Natural killer cell (primary cell): ENCODE measurements at regions not wholly inside any gene's neighbourhood (a gene's known extent, or its start where the extent isn't known, plus 50 kb on each side); places are given as distances from the start of the nearest gene placed in this dataset.

ENCODE experiments used
- ATAC-seq, 3 donors: fragments of 150-1000 bp in 2 of 3; fragments of 200-7000 bp in 1 of 3; cut with Tn5 transposase; 1 replicate in 1 of 3; 2 replicates in 2 of 3; pipeline ENCODE4 v1.10.0; 2021; ENCODE audit warnings: mild to moderate bottlenecking in 2 of 3, moderate library complexity in 2 of 3
- DNase-seq, 2 donors: peaks; one replicate each; pipeline versions ENCODE4 v3.0.0 to v3.0.0-alpha.2; 2013 to 2021; ENCODE audit warnings: mixed read lengths in 1 of 2
- H3K27ac ChIP-seq: one replicate; pipeline ENCODE4 v1.5.1; 2013; ENCODE audit warnings: mild to moderate bottlenecking, low read length
- H3K27me3 ChIP-seq: one replicate; pipeline ENCODE4 v1.6.1; 2013; ENCODE audit warnings: low read length; ENCODE audit not compliant: control insufficient read depth, insufficient read depth
- H3K36me3 ChIP-seq: one replicate; pipeline ENCODE4 v1.6.1; 2013; ENCODE audit warnings: low read length; ENCODE audit not compliant: control insufficient read depth, insufficient read depth
- H3K4me1 ChIP-seq: one replicate; pipeline ENCODE4 v1.6.1; 2013; ENCODE audit warnings: low read length; ENCODE audit not compliant: control insufficient read depth, insufficient read depth
- H3K4me3 ChIP-seq: one replicate; pipeline ENCODE4 v1.5.1; 2013; ENCODE audit warnings: low read length
- H3K9me3 ChIP-seq: one replicate; pipeline ENCODE4 v1.6.1; 2013; ENCODE audit warnings: low read length; ENCODE audit not compliant: control insufficient read depth, insufficient read depth
- H3K27ac Mint-ChIP-seq, 2 donors: one replicate each; pipeline ENCODE4 v1.8.0; 2022; ENCODE audit warnings: mild to moderate bottlenecking in 2 of 2, mixed read lengths in 2 of 2, moderate library complexity in 1 of 2
- H3K27me3 Mint-ChIP-seq, 2 donors: one replicate each; pipeline ENCODE4 v1.8.0; 2022; ENCODE audit warnings: low read depth in 2 of 2, mixed read lengths in 2 of 2
- H3K36me3 Mint-ChIP-seq: one replicate; pipeline ENCODE4 v1.8.0; 2022; ENCODE audit warnings: mixed read lengths
- H3K4me1 Mint-ChIP-seq, 2 donors: one replicate each; pipeline ENCODE4 v1.8.0; 2022; ENCODE audit warnings: mixed read lengths in 2 of 2
- H3K4me3 Mint-ChIP-seq: one replicate; pipeline ENCODE4 v1.8.0; 2022; ENCODE audit warnings: mild to moderate bottlenecking, moderate library complexity, mixed read lengths
- H3K9me3 Mint-ChIP-seq, 2 donors: one replicate each; pipeline ENCODE4 v1.8.0; 2022; ENCODE audit warnings: mixed read lengths in 2 of 2
- CTCF ChIP-seq: fragments of 200-600 bp; IDR thresholded peaks from one replicate; pipeline ENCODE4 v1.8.0; 2022; ENCODE audit warnings: antibody characterized with exemption
- WGBS: methylation state at CpG from one replicate; pipeline ENCODE4 v1.1.7; 2013; ENCODE audit warnings: missing lambda C conversion rate; ENCODE audit not compliant: insufficient coverage; 5-methylcytosine and 5-hydroxymethylcytosine counted together
- intact Hi-C: fragments of 100-400 bp; cut with micrococcal nuclease; formaldehyde crosslinking; loops from one replicate; pipeline ENCODE4 v1.14.2; 2022

- intact Hi-C loops, result no loop called here
- Histone ChIP-seq H3K27ac (peak overlapping the region; percentile 86), H3K36me3 (no peaks in the 10 kb centered on the region), H3K4me1 (peaks cover 77% of the 10 kb centered on the region), H3K4me3 (peak overlapping the region; percentile 38), H3K27me3 (no peaks in the 10 kb centered on the region), H3K9me3 (no peaks in the 10 kb centered on the region)
- ATAC-seq (no peak), DNase-seq (no peak)
- H3K4me3 Mint-ChIP-seq, result peak overlapping the region; percentile 92
- peaks cover 0 to 5% of the 10 kb centered on the region in 2 donors for H3K9me3 Mint-ChIP-seq
- no peak for TF ChIP-seq CTCF
- peak overlapping the region; percentile 92 to 93 for H3K27ac Mint-ChIP-seq
- WGBS, result 81% methylated on average over 21 of the region's 22 CpGs
- peaks cover 68 to 75% of the 10 kb centered on the region in 2 donors for H3K4me1 Mint-ChIP-seq
- H3K27me3 Mint-ChIP-seq, result no peaks in the 10 kb centered on the region
- H3K36me3 Mint-ChIP-seq, result no peaks in the 10 kb centered on the region
These were observed 93.3 kb upstream of the TNRC6C start for GRCh38 chr17:77865112-77865611.

- Mint-ChIP-seq H3K36me3 (no peaks in the 10 kb centered on the region), H3K9me3 (peaks cover 0 to 5% of the 10 kb centered on the region in 2 donors), H3K27me3 (no peaks in the 10 kb centered on the region), H3K4me3 (peak overlapping the region; percentile 92), H3K27ac (peak overlapping the region in 1 of 2 donors; percentile 93), H3K4me1 (peaks cover 68 to 75% of the 10 kb centered on the region in 2 donors)
- H3K27me3 ChIP-seq, result no peaks in the 10 kb centered on the region
- WGBS, result 67% methylated on average over 1 of the region's 3 CpGs
- H3K4me1 ChIP-seq, result peaks cover 83% of the 10 kb centered on the region
- no peak for DNase-seq
- no peak overlapping the region for H3K27ac ChIP-seq
- ATAC-seq, result no peak
- H3K9me3 ChIP-seq, result no peaks in the 10 kb centered on the region
- H3K4me3 ChIP-seq, result no peak overlapping the region
- intact Hi-C loops, result no loop called here
- no peak for TF ChIP-seq CTCF
- H3K36me3 ChIP-seq, result no peaks in the 10 kb centered on the region
These were observed 92.8 kb upstream of the TNRC6C start for GRCh38 chr17:77865716-77866115.

- no peak overlapping the region for H3K4me3 Mint-ChIP-seq
- H3K27ac ChIP-seq, result no peak overlapping the region
- WGBS, result 74% methylated on average over 5 of the region's 5 CpGs
- H3K36me3 Mint-ChIP-seq, result no peaks in the 10 kb centered on the region
- H3K4me1 ChIP-seq, result peaks cover 91% of the 10 kb centered on the region
- intact Hi-C loops, result no loop called here
- no peaks in the 10 kb centered on the region for H3K36me3 ChIP-seq
- TF ChIP-seq CTCF, result no peak
- H3K27ac Mint-ChIP-seq, result peak overlapping the region; percentile 14 to 50
- DNase-seq (no peak), ATAC-seq (no peak)
- peaks cover 72% of the 10 kb centered on the region in 2 donors for H3K4me1 Mint-ChIP-seq
- H3K9me3 ChIP-seq, result no peaks in the 10 kb centered on the region
- no peaks in the 10 kb centered on the region for H3K27me3 Mint-ChIP-seq
- no peaks in the 10 kb centered on the region for H3K27me3 ChIP-seq
- no peak overlapping the region for H3K4me3 ChIP-seq
- no peaks in the 10 kb centered on the region for H3K9me3 Mint-ChIP-seq
These were observed 91.2 kb upstream of the TNRC6C start for GRCh38 chr17:77867308-77867781.
